ENCODE measurements at regions not wholly inside any gene's neighbourhood (a gene's known extent, or its start where the extent isn't known, plus 50 kb on each side); places are given as distances from the start of the nearest gene placed in this dataset.

GRCh38 chr20:12069181-12069580, 151.5 kb downstream of the BTBD3 start:
- TF ChIP-seq, protein P1, sequence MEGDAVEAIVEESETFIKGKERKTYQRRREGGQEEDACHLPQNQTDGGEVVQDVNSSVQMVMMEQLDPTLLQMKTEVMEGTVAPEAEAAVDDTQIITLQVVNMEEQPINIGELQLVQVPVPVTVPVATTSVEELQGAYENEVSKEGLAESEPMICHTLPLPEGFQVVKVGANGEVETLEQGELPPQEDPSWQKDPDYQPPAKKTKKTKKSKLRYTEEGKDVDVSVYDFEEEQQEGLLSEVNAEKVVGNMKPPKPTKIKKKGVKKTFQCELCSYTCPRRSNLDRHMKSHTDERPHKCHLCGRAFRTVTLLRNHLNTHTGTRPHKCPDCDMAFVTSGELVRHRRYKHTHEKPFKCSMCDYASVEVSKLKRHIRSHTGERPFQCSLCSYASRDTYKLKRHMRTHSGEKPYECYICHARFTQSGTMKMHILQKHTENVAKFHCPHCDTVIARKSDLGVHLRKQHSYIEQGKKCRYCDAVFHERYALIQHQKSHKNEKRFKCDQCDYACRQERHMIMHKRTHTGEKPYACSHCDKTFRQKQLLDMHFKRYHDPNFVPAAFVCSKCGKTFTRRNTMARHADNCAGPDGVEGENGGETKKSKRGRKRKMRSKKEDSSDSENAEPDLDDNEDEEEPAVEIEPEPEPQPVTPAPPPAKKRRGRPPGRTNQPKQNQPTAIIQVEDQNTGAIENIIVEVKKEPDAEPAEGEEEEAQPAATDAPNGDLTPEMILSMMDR (IDR thresholded peaks at IDR 0.05 in 4 of 5, conservative IDR thresholded peaks at IDR 0.05 in 1 of 5): no peak
- no peak for TF ChIP-seq POLR2A (IDR thresholded peaks at IDR 0.05)
